ENCODE measurements at regions not wholly inside any gene's neighbourhood (a gene's known extent, or its start where the extent isn't known, plus 50 kb on each side); places are given as distances from the start of the nearest gene placed in this dataset.

- TF ChIP-seq ZNF639 (CRISPR knock-in tag; conservative IDR thresholded peaks at IDR 0.05) (no peak), ZNF646 (CRISPR knock-in tag; IDR thresholded peaks at IDR 0.05) (no peak), TOPORS (CRISPR knock-in tag; IDR thresholded peaks at IDR 0.05) (no peak), SRY (CRISPR knock-in tag; IDR thresholded peaks at IDR 0.05) (no peak)
- TF ChIP-seq, protein P1, sequence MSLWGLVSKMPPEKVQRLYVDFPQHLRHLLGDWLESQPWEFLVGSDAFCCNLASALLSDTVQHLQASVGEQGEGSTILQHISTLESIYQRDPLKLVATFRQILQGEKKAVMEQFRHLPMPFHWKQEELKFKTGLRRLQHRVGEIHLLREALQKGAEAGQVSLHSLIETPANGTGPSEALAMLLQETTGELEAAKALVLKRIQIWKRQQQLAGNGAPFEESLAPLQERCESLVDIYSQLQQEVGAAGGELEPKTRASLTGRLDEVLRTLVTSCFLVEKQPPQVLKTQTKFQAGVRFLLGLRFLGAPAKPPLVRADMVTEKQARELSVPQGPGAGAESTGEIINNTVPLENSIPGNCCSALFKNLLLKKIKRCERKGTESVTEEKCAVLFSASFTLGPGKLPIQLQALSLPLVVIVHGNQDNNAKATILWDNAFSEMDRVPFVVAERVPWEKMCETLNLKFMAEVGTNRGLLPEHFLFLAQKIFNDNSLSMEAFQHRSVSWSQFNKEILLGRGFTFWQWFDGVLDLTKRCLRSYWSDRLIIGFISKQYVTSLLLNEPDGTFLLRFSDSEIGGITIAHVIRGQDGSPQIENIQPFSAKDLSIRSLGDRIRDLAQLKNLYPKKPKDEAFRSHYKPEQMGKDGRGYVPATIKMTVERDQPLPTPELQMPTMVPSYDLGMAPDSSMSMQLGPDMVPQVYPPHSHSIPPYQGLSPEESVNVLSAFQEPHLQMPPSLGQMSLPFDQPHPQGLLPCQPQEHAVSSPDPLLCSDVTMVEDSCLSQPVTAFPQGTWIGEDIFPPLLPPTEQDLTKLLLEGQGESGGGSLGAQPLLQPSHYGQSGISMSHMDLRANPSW (CRISPR knock-in tag; IDR thresholded peaks at IDR 0.05; ENCODE audit: borderline replicate concordance) = no peak
These were observed 144.1 kb upstream of the NRG3 start (continued) for GRCh38 chr10:81730891-81731290.

Measured in HepG2 (cell line).